AG04450 (cell line): ENCODE measurements at regions not wholly inside any gene's neighbourhood (a gene's known extent, or its start where the extent isn't known, plus 50 kb on each side); places are given as distances from the start of the nearest gene placed in this dataset.

Source experiments
- CTCF ChIA-PET: fragments of 300-600, 350-600 bp; formaldehyde crosslinking; extraction: SDS; loops from one replicate; lab custom pipeline; 2022; ENCODE audit warnings: antibody characterized with exemption, inconsistent platforms; lab: Charles Lee
- POLR2A ChIA-PET: fragments of 350-600 bp; formaldehyde crosslinking; extraction: SDS; loops from one replicate; lab custom pipeline; 2021; ENCODE audit warnings: antibody characterized with exemption, inconsistent platforms; lab: Yijun Ruan, JAX
- DNase-seq: peaks from one replicate; pipeline ENCODE4 v3.0.0-alpha.2; 2011; ENCODE audit warnings: low read depth, low spot score
- H3K27ac ChIP-seq: one replicate; pipeline ENCODE4 v1.5.1; 2012; ENCODE audit warnings: low read depth, low read length, control low read depth
- H3K27me3 ChIP-seq: one replicate; pipeline ENCODE4 v1.6.0; 2012; ENCODE audit warnings: low read length; ENCODE audit not compliant: control insufficient read depth, insufficient read depth
- H3K4me3 ChIP-seq: 2 replicates; pipeline ENCODE4 v1.5.1; 2011; ENCODE audit warnings: mild to moderate bottlenecking, low read depth, low read length, control low read depth
- H3K9me3 ChIP-seq: 2 replicates; pipeline ENCODE4 v1.5.1; 2012; ENCODE audit warnings: low read length; ENCODE audit not compliant: control insufficient read depth, insufficient read depth
- TF ChIP-seq, protein P1 (sequence below): IDR thresholded peaks from 2 replicates; pipeline ENCODE4 v1.5.1; 2011; ENCODE audit warnings: low read depth, low read length, control low read depth, inconsistent platforms

DNA sequence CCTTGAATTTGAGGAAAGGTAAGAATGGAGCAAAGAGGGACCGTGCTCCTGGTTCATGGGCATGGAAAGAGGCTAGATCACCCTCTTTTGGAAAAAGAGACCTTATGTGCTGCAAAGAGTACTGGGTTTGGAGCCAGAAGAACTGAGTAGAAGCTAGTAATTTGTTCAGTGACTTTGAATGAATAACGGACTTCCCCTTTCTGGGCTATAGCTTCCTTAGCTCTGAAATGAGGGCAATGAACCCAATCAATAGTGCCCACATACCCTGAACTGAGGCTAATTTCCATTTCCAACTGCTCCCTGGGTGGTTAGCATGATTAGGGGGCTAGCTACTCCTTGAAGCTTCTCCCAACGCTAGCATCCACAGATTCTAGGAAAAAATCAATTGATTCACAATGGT lies 121.4 kb downstream of the UNC5CL start:
- H3K9me3 ChIP-seq, result no peaks in the 10 kb centered on the region
- CTCF ChIA-PET, result interaction anchor here (1.3 to 2.5 kb wide), 2 partner anchors 22 to 24 kb away, joined by 5 to 8 read pairs; no protein-coding TSS in a partner anchor
- no peak overlapping the region for H3K27ac ChIP-seq
- no peak for DNase-seq
- no peak overlapping the region for H3K4me3 ChIP-seq
- TF ChIP-seq, protein P1, sequence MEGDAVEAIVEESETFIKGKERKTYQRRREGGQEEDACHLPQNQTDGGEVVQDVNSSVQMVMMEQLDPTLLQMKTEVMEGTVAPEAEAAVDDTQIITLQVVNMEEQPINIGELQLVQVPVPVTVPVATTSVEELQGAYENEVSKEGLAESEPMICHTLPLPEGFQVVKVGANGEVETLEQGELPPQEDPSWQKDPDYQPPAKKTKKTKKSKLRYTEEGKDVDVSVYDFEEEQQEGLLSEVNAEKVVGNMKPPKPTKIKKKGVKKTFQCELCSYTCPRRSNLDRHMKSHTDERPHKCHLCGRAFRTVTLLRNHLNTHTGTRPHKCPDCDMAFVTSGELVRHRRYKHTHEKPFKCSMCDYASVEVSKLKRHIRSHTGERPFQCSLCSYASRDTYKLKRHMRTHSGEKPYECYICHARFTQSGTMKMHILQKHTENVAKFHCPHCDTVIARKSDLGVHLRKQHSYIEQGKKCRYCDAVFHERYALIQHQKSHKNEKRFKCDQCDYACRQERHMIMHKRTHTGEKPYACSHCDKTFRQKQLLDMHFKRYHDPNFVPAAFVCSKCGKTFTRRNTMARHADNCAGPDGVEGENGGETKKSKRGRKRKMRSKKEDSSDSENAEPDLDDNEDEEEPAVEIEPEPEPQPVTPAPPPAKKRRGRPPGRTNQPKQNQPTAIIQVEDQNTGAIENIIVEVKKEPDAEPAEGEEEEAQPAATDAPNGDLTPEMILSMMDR, result no peak
- H3K27me3 ChIP-seq, result peaks cover under 1% of the 10 kb centered on the region
- POLR2A ChIA-PET, result no interaction called here

DNA sequence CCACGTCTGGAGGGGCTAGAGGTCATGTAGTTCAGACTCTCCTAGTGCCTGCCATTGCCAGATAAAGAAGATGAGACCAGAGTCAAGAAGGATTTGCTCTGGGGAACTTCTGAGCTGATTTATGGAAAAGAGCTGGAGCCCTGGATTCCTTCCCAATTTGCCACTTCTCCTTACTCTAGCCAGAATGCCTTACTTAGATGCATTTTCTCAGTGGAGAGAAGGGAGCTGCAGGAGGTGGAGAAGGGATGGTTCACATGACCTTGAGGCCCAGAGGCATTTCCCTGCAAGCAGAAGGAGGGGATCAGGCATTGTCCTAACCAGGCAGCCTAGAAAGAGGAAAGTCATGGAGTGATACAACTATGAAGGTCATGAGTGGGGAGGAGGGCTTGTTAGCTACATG lies 122.2 kb downstream of the UNC5CL start:
- ChIA-PET POLR2A (no interaction called here), CTCF (interaction anchor here (1.1 to 2.5 kb wide), 4 partner anchors 21 to 266 kb away, joined by 3 to 8 read pairs (median 4); no protein-coding TSS in a partner anchor)
- TF ChIP-seq, protein P1, result no peak
- no peak for DNase-seq
- Histone ChIP-seq H3K27me3 (no peaks in the 10 kb centered on the region), H3K4me3 (no peak overlapping the region), H3K9me3 (no peaks in the 10 kb centered on the region), H3K27ac (no peak overlapping the region)

DNA sequence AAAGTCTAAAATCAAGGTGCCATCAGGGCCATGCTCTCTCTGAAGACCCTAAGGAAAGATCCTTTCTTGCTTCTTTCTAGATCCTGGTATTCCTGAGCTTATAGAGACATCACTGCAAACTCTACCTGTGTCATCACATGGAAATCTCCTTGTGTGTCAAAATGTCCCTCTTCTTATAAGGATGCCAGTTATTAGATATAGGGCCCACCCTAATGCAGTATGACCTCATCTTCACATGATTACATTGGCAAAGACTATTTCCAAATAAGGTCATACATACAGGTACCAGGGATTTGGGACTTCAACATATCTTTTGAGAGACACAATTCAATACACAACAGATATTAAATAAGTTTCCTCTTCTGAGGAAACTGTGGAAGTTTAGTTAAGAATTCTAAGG lies 123.9 kb downstream of the UNC5CL start:
- no peak for DNase-seq
- CTCF ChIA-PET, result no interaction called here
- POLR2A ChIA-PET, result no interaction called here

DNA sequence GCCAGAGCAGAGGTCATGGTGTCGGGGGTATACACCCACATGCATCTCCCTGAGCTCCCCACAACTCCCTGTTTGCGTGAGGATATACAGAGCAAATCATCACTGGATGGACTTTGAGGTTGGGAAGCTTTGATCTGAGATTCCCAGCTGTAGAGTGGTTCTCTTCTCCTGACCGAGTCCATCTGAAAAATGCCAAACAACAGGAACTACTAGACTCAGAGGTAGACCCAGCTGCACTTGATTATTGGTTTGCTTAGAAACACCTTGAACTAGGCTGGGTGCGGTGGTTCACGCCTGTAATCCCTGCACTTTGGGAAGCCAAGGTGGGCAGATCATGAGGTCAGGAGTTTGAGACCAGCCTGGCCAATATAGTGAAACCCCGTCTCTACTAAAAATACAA lies 125.0 kb downstream of the UNC5CL start:
- Histone ChIP-seq H3K27ac (no peak overlapping the region), H3K9me3 (no peaks in the 10 kb centered on the region), H3K4me3 (no peak overlapping the region), H3K27me3 (no peaks in the 10 kb centered on the region)
- TF ChIP-seq, protein P1, result no peak
- POLR2A ChIA-PET, result no interaction called here
- CTCF ChIA-PET, result no interaction called here
- no peak for DNase-seq

More for the DNA sequence above, 123.9 kb downstream of the UNC5CL start:
- Histone ChIP-seq H3K27ac (no peak overlapping the region), H3K9me3 (no peaks in the 10 kb centered on the region), H3K4me3 (no peak overlapping the region), H3K27me3 (no peaks in the 10 kb centered on the region)
- TF ChIP-seq, protein P1, result no peak

DNA sequence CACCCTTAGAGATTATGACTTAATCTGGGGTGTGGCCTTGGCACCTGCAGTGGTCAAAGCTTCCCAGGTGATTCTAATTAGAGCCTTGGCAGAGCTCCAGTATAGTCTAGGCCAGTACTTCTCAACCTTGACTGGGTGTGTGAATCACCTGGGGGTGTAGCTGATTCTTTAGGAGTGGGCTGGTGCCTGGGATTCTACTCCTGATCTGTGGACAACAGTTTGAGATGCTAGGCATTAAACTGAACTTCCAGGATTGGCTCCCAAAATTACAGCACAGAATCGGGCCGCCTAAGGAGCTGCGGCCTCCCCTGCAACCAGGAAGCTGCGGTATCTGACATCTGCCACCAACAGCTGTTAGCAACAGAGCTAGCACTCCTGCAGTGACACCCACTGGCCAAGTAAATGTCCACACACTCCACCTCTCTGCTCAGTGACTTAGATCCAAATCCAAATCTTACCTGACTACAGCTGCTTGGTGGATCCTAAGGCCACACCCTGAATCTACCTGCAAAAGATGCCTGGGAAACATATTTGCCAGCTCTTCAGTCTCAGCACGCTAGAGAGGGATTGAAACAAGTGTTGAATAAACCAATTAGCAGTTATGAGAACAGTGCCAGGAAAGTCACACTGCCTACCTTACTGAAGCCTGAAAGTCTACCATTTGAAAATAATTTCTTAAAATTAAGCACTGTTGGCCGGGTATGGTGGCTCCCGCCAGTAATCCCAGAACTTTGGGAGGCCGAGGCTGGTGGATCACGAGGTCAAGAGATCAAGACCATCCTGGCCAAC lies 126.7 kb downstream of the UNC5CL start:
- Histone ChIP-seq H3K4me3 (no peak overlapping the region), H3K27me3 (no peaks in the 10 kb centered on the region), H3K9me3 (no peaks in the 10 kb centered on the region), H3K27ac (no peak overlapping the region)
- DNase-seq, result no peak
- ChIA-PET CTCF (interaction anchor here (0.8 to 1.8 kb wide), 5 partner anchors 14 to 116 kb away, joined by 3 to 7 read pairs (median 4); no protein-coding TSS in a partner anchor), POLR2A (no interaction called here)
- TF ChIP-seq, protein P1, result peak; percentile 38
